SU-DHL-6 (cell line): ENCODE measurements at regions not wholly inside any gene's neighbourhood (a gene's known extent, or its start where the extent isn't known, plus 50 kb on each side); places are given as distances from the start of the nearest gene placed in this dataset.

ENCODE experiments used
- EZH2phosphoT487 ChIP-seq: fragments of 200-600 bp; sonication (generic), shearing (Covaris generic); conservative IDR thresholded peaks from 2 replicates; pipeline ENCODE4 v1.6.1; 2018; ENCODE audit warnings: mild to moderate bottlenecking, antibody characterized with exemption, low read length, moderate library complexity, mixed read lengths
- TF ChIP-seq, protein P1 (sequence below): fragments of 200-600 bp; sonication (generic); IDR thresholded peaks from one replicate; pipeline ENCODE4 v1.5.1; 2017; ENCODE audit warnings: antibody characterized with exemption, mild to moderate bottlenecking, low read length, moderate library complexity; ENCODE audit not compliant: insufficient read depth, poor library complexity, severe bottlenecking

- TF ChIP-seq, protein P1, sequence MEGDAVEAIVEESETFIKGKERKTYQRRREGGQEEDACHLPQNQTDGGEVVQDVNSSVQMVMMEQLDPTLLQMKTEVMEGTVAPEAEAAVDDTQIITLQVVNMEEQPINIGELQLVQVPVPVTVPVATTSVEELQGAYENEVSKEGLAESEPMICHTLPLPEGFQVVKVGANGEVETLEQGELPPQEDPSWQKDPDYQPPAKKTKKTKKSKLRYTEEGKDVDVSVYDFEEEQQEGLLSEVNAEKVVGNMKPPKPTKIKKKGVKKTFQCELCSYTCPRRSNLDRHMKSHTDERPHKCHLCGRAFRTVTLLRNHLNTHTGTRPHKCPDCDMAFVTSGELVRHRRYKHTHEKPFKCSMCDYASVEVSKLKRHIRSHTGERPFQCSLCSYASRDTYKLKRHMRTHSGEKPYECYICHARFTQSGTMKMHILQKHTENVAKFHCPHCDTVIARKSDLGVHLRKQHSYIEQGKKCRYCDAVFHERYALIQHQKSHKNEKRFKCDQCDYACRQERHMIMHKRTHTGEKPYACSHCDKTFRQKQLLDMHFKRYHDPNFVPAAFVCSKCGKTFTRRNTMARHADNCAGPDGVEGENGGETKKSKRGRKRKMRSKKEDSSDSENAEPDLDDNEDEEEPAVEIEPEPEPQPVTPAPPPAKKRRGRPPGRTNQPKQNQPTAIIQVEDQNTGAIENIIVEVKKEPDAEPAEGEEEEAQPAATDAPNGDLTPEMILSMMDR = no peak
- TF ChIP-seq EZH2phosphoT487 = no peak
Observed at GRCh38 chr4:164464313-164464712, 289.6 kb upstream of the SMIM31 start.
